ENCODE measurements at regions not wholly inside any gene's neighbourhood (a gene's known extent, or its start where the extent isn't known, plus 50 kb on each side); places are given as distances from the start of the nearest gene placed in this dataset.

- TF ChIP-seq, protein P1, sequence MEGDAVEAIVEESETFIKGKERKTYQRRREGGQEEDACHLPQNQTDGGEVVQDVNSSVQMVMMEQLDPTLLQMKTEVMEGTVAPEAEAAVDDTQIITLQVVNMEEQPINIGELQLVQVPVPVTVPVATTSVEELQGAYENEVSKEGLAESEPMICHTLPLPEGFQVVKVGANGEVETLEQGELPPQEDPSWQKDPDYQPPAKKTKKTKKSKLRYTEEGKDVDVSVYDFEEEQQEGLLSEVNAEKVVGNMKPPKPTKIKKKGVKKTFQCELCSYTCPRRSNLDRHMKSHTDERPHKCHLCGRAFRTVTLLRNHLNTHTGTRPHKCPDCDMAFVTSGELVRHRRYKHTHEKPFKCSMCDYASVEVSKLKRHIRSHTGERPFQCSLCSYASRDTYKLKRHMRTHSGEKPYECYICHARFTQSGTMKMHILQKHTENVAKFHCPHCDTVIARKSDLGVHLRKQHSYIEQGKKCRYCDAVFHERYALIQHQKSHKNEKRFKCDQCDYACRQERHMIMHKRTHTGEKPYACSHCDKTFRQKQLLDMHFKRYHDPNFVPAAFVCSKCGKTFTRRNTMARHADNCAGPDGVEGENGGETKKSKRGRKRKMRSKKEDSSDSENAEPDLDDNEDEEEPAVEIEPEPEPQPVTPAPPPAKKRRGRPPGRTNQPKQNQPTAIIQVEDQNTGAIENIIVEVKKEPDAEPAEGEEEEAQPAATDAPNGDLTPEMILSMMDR (IDR thresholded peaks at IDR 0.05; ENCODE audit: low read depth, low read length) = no peak
These were observed 165.1 kb downstream of the GJA1 start for GRCh38 chr6:121600389-121601168.

GRCh38 chr6:121603486-121603885 is 168.0 kb downstream of the GJA1 start:
- no peak overlapping the region for H3K4me3 ChIP-seq (ENCODE audit: low read depth, low read length)
- TF ChIP-seq, protein P1 (IDR thresholded peaks at IDR 0.05; ENCODE audit: low read depth, low read length) = no peak

More at GRCh38 chr6:121600389-121601168, 165.1 kb downstream of the GJA1 start:
- H3K4me3 ChIP-seq (ENCODE audit: low read depth, low read length) = no peak overlapping the region

DNA sequence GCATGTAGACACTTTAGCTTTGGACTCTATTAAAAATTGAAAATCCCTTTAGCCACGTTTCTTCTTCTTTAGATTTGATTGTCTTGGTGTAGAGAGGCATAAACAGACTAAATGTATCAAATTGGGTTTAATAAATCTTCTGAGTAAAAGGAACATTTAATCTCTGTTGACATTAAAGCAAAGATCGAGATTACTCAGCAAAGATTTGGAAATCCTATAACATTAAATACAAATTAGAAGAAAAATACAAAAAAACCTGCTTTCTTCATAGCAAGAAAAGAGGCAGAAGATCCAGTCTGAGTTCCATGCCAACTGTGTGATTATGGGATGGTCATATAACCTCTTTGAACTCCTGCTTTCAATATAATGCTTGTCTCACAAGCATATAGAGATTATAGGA is 172.3 kb downstream of the GJA1 start:
- TF ChIP-seq, protein P1 (IDR thresholded peaks at IDR 0.05; ENCODE audit: low read depth, low read length) = no peak
- H3K4me3 ChIP-seq (ENCODE audit: low read depth, low read length) = no peak overlapping the region

DNA sequence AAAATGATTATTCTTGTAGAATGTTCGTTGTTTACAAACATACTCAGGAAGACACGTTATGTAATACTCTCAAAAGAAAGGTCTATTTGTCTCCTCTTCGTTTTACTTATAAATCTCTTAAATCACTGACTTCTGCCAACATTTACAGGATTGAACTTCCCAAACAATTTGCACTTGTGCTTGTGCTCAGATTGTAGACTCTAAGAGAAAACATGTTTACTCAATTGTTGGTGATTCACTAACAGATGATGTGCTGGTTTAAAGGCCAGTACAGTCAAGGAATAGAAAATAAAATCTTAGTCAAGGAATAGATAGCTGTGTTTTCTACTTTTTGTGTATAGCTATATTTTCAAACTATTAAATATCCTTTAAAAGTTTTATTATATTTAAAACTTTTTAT is 172.8 kb downstream of the GJA1 start:
- H3K4me3 ChIP-seq (ENCODE audit: low read depth, low read length) = no peak overlapping the region
- TF ChIP-seq, protein P1 (IDR thresholded peaks at IDR 0.05; ENCODE audit: low read depth, low read length) = no peak

DNA sequence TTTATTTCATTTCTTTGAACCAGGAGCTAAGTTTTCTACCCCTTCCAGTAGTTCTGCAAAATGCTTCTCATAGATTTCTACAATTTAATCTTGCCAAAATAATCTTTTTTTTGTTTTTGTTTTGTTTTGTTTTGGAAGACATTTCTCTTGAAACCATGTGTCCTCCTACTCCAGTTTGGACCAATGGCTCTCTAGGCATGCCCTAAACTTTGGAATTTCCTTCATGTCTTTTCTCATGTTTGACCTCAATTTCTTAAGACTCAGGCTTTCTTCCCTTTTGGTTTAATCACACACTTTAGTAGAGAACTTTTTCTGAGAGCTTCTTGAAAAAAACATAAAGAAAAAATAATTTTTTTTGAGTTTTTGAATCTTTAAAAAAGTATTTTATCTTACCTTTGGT is 173.8 kb downstream of the GJA1 start:
- TF ChIP-seq, protein P1 (IDR thresholded peaks at IDR 0.05; ENCODE audit: low read depth, low read length) = no peak
- H3K4me3 ChIP-seq (ENCODE audit: low read depth, low read length) = no peak overlapping the region

GRCh38 chr6:121612927-121613326 is 177.5 kb downstream of the GJA1 start:
- H3K4me3 ChIP-seq (ENCODE audit: low read depth, low read length) = no peak overlapping the region
- TF ChIP-seq, protein P1 (IDR thresholded peaks at IDR 0.05; ENCODE audit: low read depth, low read length) = no peak

DNA sequence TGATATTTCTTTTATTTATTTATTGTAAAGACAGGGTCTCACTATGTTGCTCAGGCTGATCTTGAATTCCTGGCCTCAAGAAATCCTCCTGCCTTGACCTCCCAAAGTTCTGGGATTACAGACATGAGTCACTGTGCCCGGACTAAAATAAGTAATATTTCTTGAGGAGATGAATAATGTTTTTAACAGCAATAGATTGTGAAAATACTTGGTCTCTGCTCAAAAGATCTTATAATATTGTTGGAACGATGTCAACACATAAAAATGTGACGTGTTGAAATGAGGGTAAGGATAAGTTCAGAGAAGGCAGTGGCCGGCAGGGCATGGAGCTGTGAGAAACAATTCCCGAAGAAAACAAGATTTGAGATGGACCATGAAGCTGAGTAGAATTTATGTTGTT is 178.7 kb downstream of the GJA1 start:
- TF ChIP-seq, protein P1 (IDR thresholded peaks at IDR 0.05; ENCODE audit: low read depth, low read length) = no peak
- H3K4me3 ChIP-seq (ENCODE audit: low read depth, low read length) = no peak overlapping the region

All from WI38 (cell line).